ENCODE measurements at regions not wholly inside any gene's neighbourhood (a gene's known extent, or its start where the extent isn't known, plus 50 kb on each side); places are given as distances from the start of the nearest gene placed in this dataset.

DNA sequence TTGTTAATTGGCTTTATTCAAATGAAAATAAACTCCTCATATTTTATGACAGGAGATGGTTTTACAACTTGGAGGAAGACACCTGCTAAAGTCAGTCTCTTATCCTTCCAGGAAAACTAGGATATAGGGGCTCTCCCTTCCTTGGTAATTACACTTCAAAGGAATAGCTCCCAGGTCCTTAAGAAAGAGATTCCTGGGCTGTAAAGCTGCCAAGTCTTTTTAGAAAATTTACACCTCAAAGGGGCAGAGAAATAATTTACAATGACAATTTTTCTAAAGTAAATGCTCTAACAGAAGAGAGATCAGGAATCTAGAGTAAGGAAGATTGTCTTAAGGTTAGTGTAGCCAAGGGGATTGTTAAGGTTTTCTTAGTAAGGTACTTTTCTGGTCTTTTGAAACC is 1359.0 kb downstream of the OLFM4 start:
- Histone ChIP-seq H3K27me3 (ENCODE audit: control insufficient read depth, insufficient read depth, low read length) (no peaks in the 10 kb centered on the region), H3K4me3 (ENCODE audit: low read depth, low read length) (no peak overlapping the region), H3K9me3 (ENCODE audit: control insufficient read depth, insufficient read depth, low read length) (peaks cover 4% of the 10 kb centered on the region; the same call in 1 of the 2 replicates), H3K27ac (ENCODE audit: low read depth, low read length) (no peak overlapping the region)
- ChIA-PET POLR2A (no interaction called here), CTCF (no interaction called here)
- DNase-seq (ENCODE audit: low read depth, low spot score), result no peak
- no peak for TF ChIP-seq CTCF (IDR thresholded peaks at IDR 0.05; ENCODE audit: low read depth, low read length)

- H3K27me3 ChIP-seq (ENCODE audit: control insufficient read depth, insufficient read depth, low read length), result no peaks in the 10 kb centered on the region
- H3K9me3 ChIP-seq (ENCODE audit: control insufficient read depth, insufficient read depth, low read length), result peaks cover 4% of the 10 kb centered on the region; the same call in 1 of the 2 replicates
- H3K27ac ChIP-seq (ENCODE audit: low read depth, low read length), result no peak overlapping the region
- no peak for DNase-seq (ENCODE audit: low read depth, low spot score)
- POLR2A ChIA-PET, result no interaction called here
- no peak overlapping the region for H3K4me3 ChIP-seq (ENCODE audit: low read depth, low read length)
- CTCF ChIA-PET, result no interaction called here
- TF ChIP-seq CTCF (IDR thresholded peaks at IDR 0.05; ENCODE audit: low read depth, low read length), result no peak
Measured at GRCh38 chr13:54390841-54391240, 1362.2 kb downstream of the OLFM4 start.

GRCh38 chr13:54394085-54394700 is 1365.6 kb downstream of the OLFM4 start:
- CTCF ChIA-PET, result no interaction called here
- no peak for DNase-seq (ENCODE audit: low read depth, low spot score)

DNA sequence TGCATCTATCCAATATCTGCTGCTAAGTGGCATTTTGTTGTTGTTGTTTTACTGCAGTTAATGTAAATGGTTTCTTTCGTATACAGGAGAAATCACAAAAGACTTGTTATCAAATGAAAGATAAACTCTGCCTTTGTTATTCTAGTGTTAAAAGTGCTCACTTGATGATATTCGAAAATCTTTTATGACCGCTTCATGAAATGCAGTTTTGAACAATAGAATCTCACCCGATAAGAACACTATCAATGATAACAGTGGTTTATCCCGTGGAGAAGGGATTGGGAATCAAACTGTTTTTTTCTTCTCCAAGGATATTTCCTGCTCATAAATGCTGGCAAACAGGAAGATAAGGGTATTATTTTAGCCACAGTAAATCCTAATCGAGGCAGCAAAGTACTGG is 1366.3 kb downstream of the OLFM4 start:
- TF ChIP-seq CTCF (IDR thresholded peaks at IDR 0.05; ENCODE audit: low read depth, low read length), result no peak
- peaks cover 4% of the 10 kb centered on the region; the same call in 1 of the 2 replicates for H3K9me3 ChIP-seq (ENCODE audit: control insufficient read depth, insufficient read depth, low read length)
- H3K27ac ChIP-seq (ENCODE audit: low read depth, low read length), result no peak overlapping the region
- no peak overlapping the region for H3K4me3 ChIP-seq (ENCODE audit: low read depth, low read length)
- H3K27me3 ChIP-seq (ENCODE audit: control insufficient read depth, insufficient read depth, low read length), result no peaks in the 10 kb centered on the region
- ChIA-PET POLR2A (no interaction called here), CTCF (no interaction called here)
- no peak for DNase-seq (ENCODE audit: low read depth, low spot score)

More at GRCh38 chr13:54394085-54394700, 1365.6 kb downstream of the OLFM4 start:
- TF ChIP-seq CTCF (IDR thresholded peaks at IDR 0.05; ENCODE audit: low read depth, low read length), result no peak
- no peak overlapping the region for H3K27ac ChIP-seq (ENCODE audit: low read depth, low read length)
- no peak overlapping the region for H3K4me3 ChIP-seq (ENCODE audit: low read depth, low read length)
- no peaks in the 10 kb centered on the region for H3K27me3 ChIP-seq (ENCODE audit: control insufficient read depth, insufficient read depth, low read length)
- H3K9me3 ChIP-seq (ENCODE audit: control insufficient read depth, insufficient read depth, low read length), result peaks cover 4% of the 10 kb centered on the region; the same call in 1 of the 2 replicates
- POLR2A ChIA-PET, result no interaction called here

- TF ChIP-seq CTCF (IDR thresholded peaks at IDR 0.05; ENCODE audit: low read depth, low read length), result no peak
- H3K27me3 ChIP-seq (ENCODE audit: control insufficient read depth, insufficient read depth, low read length), result no peaks in the 10 kb centered on the region
- POLR2A ChIA-PET, result no interaction called here
- CTCF ChIA-PET, result no interaction called here
- no peak for DNase-seq (ENCODE audit: low read depth, low spot score)
- H3K27ac ChIP-seq (ENCODE audit: low read depth, low read length), result no peak overlapping the region
- H3K9me3 ChIP-seq (ENCODE audit: control insufficient read depth, insufficient read depth, low read length), result peaks cover 2% of the 10 kb centered on the region
- H3K4me3 ChIP-seq (ENCODE audit: low read depth, low read length), result no peak overlapping the region
Measured at GRCh38 chr13:54402495-54402894, 1373.9 kb downstream of the OLFM4 start.

All from AG04450 (cell line).